Fibroblast of lung (primary cell): ENCODE measurements at regions not wholly inside any gene's neighbourhood (a gene's known extent, or its start where the extent isn't known, plus 50 kb on each side); places are given as distances from the start of the nearest gene placed in this dataset.

Source experiments
- DNase-seq, 2 donors: peaks; one replicate each; pipeline versions ENCODE4 v3.0.0 to v3.0.0-alpha.2; 2010; ENCODE audit warnings: low read depth in 2 of 2
- H2AFZ ChIP-seq: 2 replicates; pipeline ENCODE4 v1.5.1; 2012; ENCODE audit warnings: low read length, control low read depth, inconsistent platforms
- H3K27ac ChIP-seq: 2 replicates; pipeline ENCODE4 v1.5.1; 2011; ENCODE audit warnings: low read length, control low read depth; ENCODE audit not compliant: insufficient read depth
- H3K27me3 ChIP-seq: 2 replicates; pipeline ENCODE4 v1.5.1; 2011; ENCODE audit warnings: mild to moderate bottlenecking, low read length; ENCODE audit not compliant: control insufficient read depth, insufficient read depth
- H3K36me3 ChIP-seq: 2 replicates; pipeline ENCODE4 v1.5.1; 2011; ENCODE audit warnings: low read length; ENCODE audit not compliant: control insufficient read depth, insufficient read depth
- H3K4me1 ChIP-seq: 2 replicates; pipeline ENCODE4 v1.5.1; 2011; ENCODE audit warnings: low read length; ENCODE audit not compliant: control insufficient read depth, insufficient read depth; ENCODE audit errors: extremely low read depth
- H3K4me2 ChIP-seq: 2 replicates; pipeline ENCODE4 v1.5.1; 2011; ENCODE audit warnings: low read length, control low read depth; ENCODE audit not compliant: insufficient read depth; ENCODE audit errors: extremely low read depth
- H3K4me3 ChIP-seq, 4 experiments: fragments of 200-600 bp in 1 of 4; sonication (generic) in 1 of 4; replicated peaks in 1 of 4; 2 replicates each; pipeline ENCODE4 v1.5.1; 2011 to 2016; ENCODE audit warnings: low read length in 4 of 4, low read depth in 3 of 4, mild to moderate bottlenecking in 3 of 4, control low read depth in 2 of 4, inconsistent platforms in 1 of 4, mixed read lengths in 1 of 4; ENCODE audit not compliant: insufficient read depth in 1 of 4; ENCODE audit errors: control extremely low read depth in 1 of 4
- H3K79me2 ChIP-seq: 2 replicates; pipeline ENCODE4 v1.5.1; 2012; ENCODE audit warnings: mild to moderate bottlenecking, low read length, inconsistent platforms; ENCODE audit not compliant: control insufficient read depth, insufficient read depth
- H3K9ac ChIP-seq: 2 replicates; pipeline ENCODE4 v1.5.1; 2011; ENCODE audit warnings: mild to moderate bottlenecking, low read length, control low read depth; ENCODE audit not compliant: insufficient read depth
- H3K9me3 ChIP-seq: 2 replicates; pipeline ENCODE4 v1.5.1; 2012; ENCODE audit warnings: low read depth, low read length; ENCODE audit not compliant: control insufficient read depth, insufficient read depth
- H4K20me1 ChIP-seq: 2 replicates; pipeline ENCODE4 v1.5.1; 2011; ENCODE audit warnings: low read length; ENCODE audit not compliant: control insufficient read depth, insufficient read depth; ENCODE audit errors: extremely low read depth
- EZH2 ChIP-seq: IDR thresholded peaks from 2 replicates; pipeline ENCODE4 v1.5.1; 2012; ENCODE audit warnings: low read length, control low read depth, mild to moderate bottlenecking; ENCODE audit errors: missing control alignments
- TF ChIP-seq, protein P1 (sequence below), 2 donors: IDR thresholded peaks in 1 of 2; conservative IDR thresholded peaks in 1 of 2; 1 replicate in 1 of 2; 2 replicates in 1 of 2; pipeline ENCODE4 v1.5.1; 2011 to 2012; ENCODE audit warnings: low read length in 2 of 2, control low read depth in 1 of 2, inconsistent platforms in 1 of 2, low read depth in 1 of 2, mild to moderate bottlenecking in 1 of 2

DNA sequence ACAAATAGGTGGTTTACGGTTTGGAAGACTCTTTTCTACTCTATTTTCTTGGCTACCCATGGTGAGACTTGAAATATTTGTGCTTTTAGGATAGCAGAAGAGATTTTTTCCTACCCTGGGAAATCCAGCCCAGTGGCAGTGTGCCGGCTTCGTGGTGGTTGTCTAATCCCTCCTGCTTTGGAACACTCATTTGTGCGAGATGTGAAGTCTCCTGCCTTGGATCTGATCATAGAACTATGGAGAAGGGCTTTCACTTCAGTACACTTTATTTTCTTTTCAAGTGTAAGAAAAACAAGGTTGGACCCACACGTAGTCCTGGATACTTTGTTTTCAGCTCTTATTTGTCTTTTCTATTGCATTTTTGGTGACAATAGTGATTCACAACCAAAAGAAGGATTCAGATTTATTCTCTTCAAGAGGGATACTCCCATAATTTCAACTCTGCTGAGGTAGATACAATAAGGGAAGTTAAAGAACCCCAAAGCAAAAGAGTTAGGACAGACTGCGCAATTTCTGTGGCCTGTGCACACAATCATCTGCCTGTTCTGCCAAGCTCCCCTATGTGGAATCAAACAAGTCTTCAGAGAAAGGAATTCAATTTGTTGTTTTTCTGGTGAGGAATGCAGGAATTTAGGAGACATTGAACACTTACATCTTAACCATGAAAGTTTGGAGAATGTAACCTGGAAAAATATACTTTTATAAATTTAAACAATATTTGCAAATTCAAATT is 413.2 kb downstream of the GJA1 start:
- TF ChIP-seq, protein P1, sequence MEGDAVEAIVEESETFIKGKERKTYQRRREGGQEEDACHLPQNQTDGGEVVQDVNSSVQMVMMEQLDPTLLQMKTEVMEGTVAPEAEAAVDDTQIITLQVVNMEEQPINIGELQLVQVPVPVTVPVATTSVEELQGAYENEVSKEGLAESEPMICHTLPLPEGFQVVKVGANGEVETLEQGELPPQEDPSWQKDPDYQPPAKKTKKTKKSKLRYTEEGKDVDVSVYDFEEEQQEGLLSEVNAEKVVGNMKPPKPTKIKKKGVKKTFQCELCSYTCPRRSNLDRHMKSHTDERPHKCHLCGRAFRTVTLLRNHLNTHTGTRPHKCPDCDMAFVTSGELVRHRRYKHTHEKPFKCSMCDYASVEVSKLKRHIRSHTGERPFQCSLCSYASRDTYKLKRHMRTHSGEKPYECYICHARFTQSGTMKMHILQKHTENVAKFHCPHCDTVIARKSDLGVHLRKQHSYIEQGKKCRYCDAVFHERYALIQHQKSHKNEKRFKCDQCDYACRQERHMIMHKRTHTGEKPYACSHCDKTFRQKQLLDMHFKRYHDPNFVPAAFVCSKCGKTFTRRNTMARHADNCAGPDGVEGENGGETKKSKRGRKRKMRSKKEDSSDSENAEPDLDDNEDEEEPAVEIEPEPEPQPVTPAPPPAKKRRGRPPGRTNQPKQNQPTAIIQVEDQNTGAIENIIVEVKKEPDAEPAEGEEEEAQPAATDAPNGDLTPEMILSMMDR (conservative IDR thresholded peaks at IDR 0.05 in 1 of 2, IDR thresholded peaks at IDR 0.05 in 1 of 2; ENCODE audit: low read depth in 1 of 2, low read length in 2 of 2): no peak
- no peak for TF ChIP-seq EZH2
- H3K27me3 ChIP-seq: no peaks in the 10 kb centered on the region
- H3K27ac ChIP-seq: no peak overlapping the region
- DNase-seq: peak in 1 of 2 donors; percentile 48
- H3K4me1 ChIP-seq: no peaks in the 10 kb centered on the region
- H4K20me1 ChIP-seq: no peaks in the 10 kb centered on the region
- no peak overlapping the region for H3K4me2 ChIP-seq
- H3K9ac ChIP-seq: no peak overlapping the region
- H3K9me3 ChIP-seq: no peaks in the 10 kb centered on the region
- H3K36me3 ChIP-seq: no peaks in the 10 kb centered on the region
- H3K79me2 ChIP-seq: no peaks in the 10 kb centered on the region
- no peak overlapping the region for H3K4me3 ChIP-seq
- no peak overlapping the region for H2AFZ ChIP-seq

DNA sequence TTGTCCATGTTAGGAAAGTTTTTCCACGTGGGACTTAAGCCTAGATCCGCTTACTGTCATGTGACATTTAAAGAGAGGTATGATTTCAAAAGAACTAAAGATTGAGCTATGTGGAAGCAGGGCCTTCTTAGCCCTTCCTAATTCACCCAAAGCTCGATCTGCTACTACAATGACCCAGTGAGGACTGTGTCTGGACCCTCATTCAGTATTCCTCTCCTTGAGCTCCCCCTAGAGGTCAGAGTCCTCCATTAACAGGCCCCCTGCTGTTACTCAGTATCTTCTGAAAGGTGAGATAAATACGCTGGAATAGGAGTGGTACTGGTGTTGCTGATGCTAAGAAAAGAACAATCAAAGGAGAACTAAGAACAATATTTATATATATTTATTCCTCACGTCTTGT is 414.0 kb downstream of the GJA1 start:
- no peak overlapping the region for H3K4me3 ChIP-seq
- no peaks in the 10 kb centered on the region for H3K79me2 ChIP-seq
- no peak for TF ChIP-seq EZH2
- TF ChIP-seq, protein P1 (conservative IDR thresholded peaks at IDR 0.05 in 1 of 2, IDR thresholded peaks at IDR 0.05 in 1 of 2; ENCODE audit: low read depth in 1 of 2, low read length in 2 of 2): peak; percentile 91
- H3K9me3 ChIP-seq: no peaks in the 10 kb centered on the region
- peak; percentile 67 to 84 for DNase-seq
- no peak overlapping the region for H3K9ac ChIP-seq
- no peaks in the 10 kb centered on the region for H4K20me1 ChIP-seq
- H3K4me2 ChIP-seq: no peak overlapping the region
- H3K4me1 ChIP-seq: no peaks in the 10 kb centered on the region
- H3K27ac ChIP-seq: no peak overlapping the region
- H2AFZ ChIP-seq: no peak overlapping the region
- no peaks in the 10 kb centered on the region for H3K36me3 ChIP-seq
- no peaks in the 10 kb centered on the region for H3K27me3 ChIP-seq

DNA sequence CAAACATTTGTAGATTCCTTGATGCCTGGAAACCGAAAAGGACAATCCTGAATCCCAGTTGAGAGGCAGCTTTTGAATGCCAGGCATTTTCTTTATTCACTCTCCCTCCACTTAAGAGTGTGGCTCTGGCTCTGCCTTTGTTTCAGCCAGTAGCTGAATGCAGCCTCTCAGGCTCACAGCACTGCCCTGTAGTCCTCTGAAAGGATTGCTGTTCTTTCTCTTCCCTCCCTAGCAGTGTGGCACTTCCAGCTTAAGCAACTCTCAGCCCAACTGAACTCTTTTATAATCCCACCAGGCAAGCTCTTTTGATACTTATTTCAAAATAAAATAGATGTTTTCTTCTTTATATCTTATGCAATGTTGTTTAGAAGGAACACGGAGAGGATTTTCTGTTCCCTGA is 415.6 kb downstream of the GJA1 start:
- H3K9ac ChIP-seq: no peak overlapping the region

More for the DNA sequence above, 415.6 kb downstream of the GJA1 start:
- TF ChIP-seq EZH2: no peak
- TF ChIP-seq, protein P1 (conservative IDR thresholded peaks at IDR 0.05 in 1 of 2, IDR thresholded peaks at IDR 0.05 in 1 of 2; ENCODE audit: low read depth in 1 of 2, low read length in 2 of 2): no peak
- Histone ChIP-seq H3K79me2 (no peaks in the 10 kb centered on the region), H4K20me1 (no peaks in the 10 kb centered on the region), H2AFZ (no peak overlapping the region), H3K4me2 (no peak overlapping the region), H3K36me3 (no peaks in the 10 kb centered on the region), H3K4me1 (no peaks in the 10 kb centered on the region), H3K9me3 (no peaks in the 10 kb centered on the region), H3K27ac (no peak overlapping the region), H3K27me3 (no peaks in the 10 kb centered on the region), H3K4me3 (no peak overlapping the region)
- DNase-seq: peak in 1 of 2 donors; percentile 35
